Epidermal melanocyte (primary cell): ENCODE measurements at regions not wholly inside any gene's neighbourhood (a gene's known extent, or its start where the extent isn't known, plus 50 kb on each side); places are given as distances from the start of the nearest gene placed in this dataset.
A peak's percentile ranks its signal among the peaks of the same experiment; 100 is the strongest.
"Not testable (repeated sequence)": the region's sequence is repeated elsewhere in the genome, so short reads cannot be mapped to it uniquely, and the experiment has no call there.

Source experiments
- DNase-seq: peaks from one replicate; pipeline ENCODE4 v3.0.0; 2011; ENCODE audit warnings: low spot score; ENCODE audit not compliant: insufficient read length

- DNase-seq = no peak
Observed at GRCh38 chr13:54004026-54004699, 975.5 kb downstream of the OLFM4 start.

- no peak for DNase-seq
Observed at GRCh38 chr13:54016542-54016941, 987.9 kb downstream of the OLFM4 start.

GRCh38 chr13:54018485-54018884 lies 989.9 kb downstream of the OLFM4 start:
- no peak for DNase-seq

GRCh38 chr13:54029226-54029625 lies 1000.6 kb downstream of the OLFM4 start:
- DNase-seq = no peak

- no peak for DNase-seq
Observed at GRCh38 chr13:54029720-54030119, 1001.1 kb downstream of the OLFM4 start.

- no peak for DNase-seq
Observed at GRCh38 chr13:54033323-54033861, 1004.8 kb downstream of the OLFM4 start.

GRCh38 chr13:54034047-54034446 lies 1005.4 kb downstream of the OLFM4 start:
- DNase-seq = no peak

GRCh38 chr13:54057416-54057815 lies 1028.8 kb downstream of the OLFM4 start:
- DNase-seq = peak; percentile 17

GRCh38 chr13:54069958-54070357 lies 1041.3 kb downstream of the OLFM4 start:
- not testable (repeated sequence) for DNase-seq

- DNase-seq = no peak
Observed at GRCh38 chr13:54077569-54077968, 1049.0 kb downstream of the OLFM4 start.

GRCh38 chr13:54078271-54078870 lies 1049.8 kb downstream of the OLFM4 start:
- no peak for DNase-seq

GRCh38 chr13:54082309-54082708 lies 1053.7 kb downstream of the OLFM4 start:
- DNase-seq = not testable (repeated sequence)

- no peak for DNase-seq
Observed at GRCh38 chr13:54091884-54092283, 1063.3 kb downstream of the OLFM4 start.

GRCh38 chr13:54092686-54093085 lies 1064.1 kb downstream of the OLFM4 start:
- DNase-seq = no peak

GRCh38 chr13:54110597-54110996 lies 1082.0 kb downstream of the OLFM4 start:
- no peak for DNase-seq

- DNase-seq = no peak
Observed at GRCh38 chr13:54124700-54125099, 1096.1 kb downstream of the OLFM4 start.

- not testable (repeated sequence) for DNase-seq
Observed at GRCh38 chr13:54130931-54131330, 1102.3 kb downstream of the OLFM4 start.

- not testable (repeated sequence) for DNase-seq
Observed at GRCh38 chr13:54131433-54131832, 1102.8 kb downstream of the OLFM4 start.

- not testable (repeated sequence) for DNase-seq
Observed at GRCh38 chr13:54132127-54132526, 1103.5 kb downstream of the OLFM4 start.

GRCh38 chr13:54132720-54133119 lies 1104.1 kb downstream of the OLFM4 start:
- not testable (repeated sequence) for DNase-seq

- DNase-seq = no peak
Observed at GRCh38 chr13:54133746-54134145, 1105.1 kb downstream of the OLFM4 start.

- no peak for DNase-seq
Observed at GRCh38 chr13:54144828-54145227, 1116.2 kb downstream of the OLFM4 start.

- no peak for DNase-seq
Observed at GRCh38 chr13:54150851-54151250, 1122.2 kb downstream of the OLFM4 start.
